SK-N-SH (cell line): ENCODE measurements at regions not wholly inside any gene's neighbourhood (a gene's known extent, or its start where the extent isn't known, plus 50 kb on each side); places are given as distances from the start of the nearest gene placed in this dataset.

Experiments
- CTCF ChIA-PET: fragments of 300-600, 350-600 bp; formaldehyde crosslinking; extraction: SDS; loops from one replicate; lab custom pipeline; 2021; lab: Yijun Ruan, JAX
- POLR2A ChIA-PET: fragments of 350-600 bp; sonication (Branson Sonifier 250); formaldehyde crosslinking; extraction: SDS; loops from one replicate; lab custom pipeline; 2020; ENCODE audit warnings: antibody characterized with exemption, inconsistent platforms; lab: Yijun Ruan, JAX
- DNase-seq: peaks from one replicate; pipeline ENCODE4 v3.0.0; 2012
- H2AFZ ChIP-seq: fragments of 200-600 bp; sonication (generic); 2 replicates; pipeline ENCODE4 v1.8.1; 2016; ENCODE audit warnings: antibody characterized with exemption, mild to moderate bottlenecking, low read depth
- H3F3A ChIP-seq: fragments of 200-600 bp; sonication (generic); replicated peaks from 2 replicates; pipeline ENCODE3; 2016; ENCODE audit warnings: antibody characterized with exemption, mild to moderate bottlenecking; ENCODE audit not compliant: insufficient read depth
- H3K27ac ChIP-seq, 2 experiments: fragments of 200-500 bp in 1 of 2; fragments of 200-600 bp in 1 of 2; sonication (Bioruptor generic) in 1 of 2; sonication (generic), shearing (Covaris generic) in 1 of 2; 2 replicates each; pipeline versions ENCODE4 v1.5.1 to v1.6.1; 2014 to 2016; ENCODE audit warnings: low read depth in 2 of 2, inconsistent platforms in 1 of 2, low read length in 1 of 2, mild to moderate bottlenecking in 1 of 2, mixed read lengths in 1 of 2
- H3K27me3 ChIP-seq: fragments of 200-600 bp; sonication (generic), shearing (Covaris generic); 2 replicates; pipeline ENCODE4 v1.6.1; 2016; ENCODE audit warnings: mixed run types; ENCODE audit not compliant: insufficient read depth
- H3K36me3 ChIP-seq, 2 experiments: fragments of 200-500 bp in 1 of 2; fragments of 200-600 bp in 1 of 2; sonication (Bioruptor generic) in 1 of 2; sonication (generic) in 1 of 2; replicated peaks in 1 of 2; 2 replicates each; pipeline versions ENCODE3 to v1.5.1; 2014 to 2016; ENCODE audit warnings: low read length in 1 of 2, mild to moderate bottlenecking in 1 of 2; ENCODE audit not compliant: insufficient read depth in 2 of 2, control insufficient read depth in 1 of 2
- H3K4me1 ChIP-seq, 2 experiments: fragments of 200-500 bp in 1 of 2; fragments of 200-600 bp in 1 of 2; sonication (Bioruptor generic) in 1 of 2; sonication (generic), shearing (Covaris generic) in 1 of 2; 2 replicates each; pipeline versions ENCODE4 v1.5.1 to v1.6.1; 2014 to 2016; ENCODE audit warnings: low read depth in 1 of 2, low read length in 1 of 2, mixed run types in 1 of 2; ENCODE audit not compliant: insufficient read depth in 2 of 2, control insufficient read depth in 1 of 2
- H3K4me2 ChIP-seq: fragments of 200-600 bp; sonication (generic), shearing (Covaris generic); 2 replicates; pipeline ENCODE4 v1.6.1; 2017; ENCODE audit warnings: mixed run types
- H3K4me3 ChIP-seq, 2 experiments: fragments of 200-500 bp in 1 of 2; fragments of 200-600 bp in 1 of 2; sonication (Bioruptor generic) in 1 of 2; sonication (generic), shearing (Covaris generic) in 1 of 2; 2 replicates each; pipeline versions ENCODE4 v1.5.1 to v1.8.1; 2014 to 2016; ENCODE audit warnings: low read depth in 2 of 2, inconsistent platforms in 1 of 2, low read length in 1 of 2, mild to moderate bottlenecking in 1 of 2, mixed read lengths in 1 of 2, moderate library complexity in 1 of 2
- H3K79me2 ChIP-seq: fragments of 200-600 bp; sonication (generic); 2 replicates; pipeline ENCODE4 v1.8.1; 2017; ENCODE audit warnings: mild to moderate bottlenecking; ENCODE audit not compliant: insufficient read depth
- H3K9ac ChIP-seq: fragments of 200-600 bp; sonication (generic); 2 replicates; pipeline ENCODE4 v1.6.1; 2017; ENCODE audit warnings: mixed run types
- H3K9me2 ChIP-seq: fragments of 200-600 bp; sonication (generic); 2 replicates; pipeline ENCODE4 v1.6.1; 2017; ENCODE audit warnings: mixed run types
- H3K9me3 ChIP-seq: fragments of 200-600 bp; sonication (generic); 2 replicates; pipeline ENCODE4 v1.6.1; 2017; ENCODE audit warnings: mixed run types, mild to moderate bottlenecking, moderate library complexity
- H4K20me1 ChIP-seq: fragments of 200-600 bp; sonication (generic); 2 replicates; pipeline ENCODE4 v1.6.1; 2017; ENCODE audit warnings: mild to moderate bottlenecking, mixed run types; ENCODE audit not compliant: insufficient read depth
- FOSL2 ChIP-seq: IDR thresholded peaks from 2 replicates; pipeline ENCODE4 v1.4.0; 2012; ENCODE audit warnings: low read depth, mild to moderate bottlenecking, moderate library complexity, borderline replicate concordance
- MEF2A ChIP-seq: IDR thresholded peaks from 2 replicates; pipeline ENCODE4 v1.4.0; 2012; ENCODE audit warnings: low read depth, borderline replicate concordance
- POLR2AphosphoS5 ChIP-seq: IDR thresholded peaks from 2 replicates; pipeline ENCODE4 v1.6.1; 2012; ENCODE audit warnings: low read depth, low read length
- RCOR1 ChIP-seq: fragments of 150-350 bp; IDR thresholded peaks from 2 replicates; pipeline ENCODE4 v1.6.1; 2017; ENCODE audit warnings: antibody characterized with exemption, low read length
- TAF1 ChIP-seq: IDR thresholded peaks from 2 replicates; pipeline ENCODE4 v1.6.1; 2012; ENCODE audit warnings: low read depth, mild to moderate bottlenecking, low read length, moderate library complexity, borderline replicate concordance
- TCF12 ChIP-seq: IDR thresholded peaks from 2 replicates; pipeline ENCODE4 v1.4.0; 2012
- TEAD4 ChIP-seq: IDR thresholded peaks from 2 replicates; pipeline ENCODE4 v1.4.0; 2012; ENCODE audit warnings: mild to moderate bottlenecking, borderline replicate concordance; ENCODE audit not compliant: insufficient read depth
- WGBS: methylation state at CpG from one replicate; pipeline ENCODE4 v1.1.6; 2017; ENCODE audit warnings: low lambda C conversion rate; 5-methylcytosine and 5-hydroxymethylcytosine counted together
- TF ChIP-seq, protein P1 (sequence below): IDR thresholded peaks from 2 replicates; pipeline ENCODE4 v1.4.0; 2012; ENCODE audit warnings: low read depth
- TF ChIP-seq, protein P2 (sequence below): IDR thresholded peaks from 2 replicates; pipeline ENCODE4 v1.4.0; 2012; ENCODE audit warnings: low read depth, borderline replicate concordance
- TF ChIP-seq, protein P3 (sequence below): IDR thresholded peaks from 2 replicates; pipeline ENCODE4 v1.4.0; 2012; ENCODE audit warnings: low read depth, borderline replicate concordance
- TF ChIP-seq, protein P4 (sequence below): fragments of 150-350 bp; IDR thresholded peaks from 2 replicates; pipeline ENCODE4 v1.6.1; 2016; ENCODE audit warnings: mild to moderate bottlenecking, low read depth, low read length

DNA sequence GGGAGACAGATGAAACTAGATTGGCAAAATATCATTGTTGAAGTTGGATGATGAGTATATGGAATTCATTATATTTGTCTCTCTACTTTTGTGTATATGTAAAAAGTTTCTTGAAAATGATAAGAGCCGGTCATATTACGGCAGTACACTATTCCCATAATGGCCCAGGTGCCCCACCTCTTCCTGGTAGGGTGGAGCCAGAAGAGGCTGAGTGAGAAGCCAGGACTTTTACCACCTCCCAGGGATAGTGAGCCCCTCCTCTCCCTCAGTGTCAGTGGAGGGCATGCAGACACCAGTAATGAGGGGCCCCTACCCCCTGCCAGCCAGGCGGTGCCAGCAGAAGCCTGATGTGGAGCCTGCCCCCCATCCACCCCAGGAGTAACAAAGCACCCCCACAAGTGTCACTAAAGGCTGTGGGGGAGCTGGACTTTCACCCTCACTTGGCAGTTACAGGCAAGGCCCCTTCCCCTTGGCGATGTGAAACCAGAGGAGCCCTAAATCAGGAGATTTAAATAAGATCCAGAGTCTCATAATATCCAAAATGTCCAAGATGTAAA is 198.9 kb upstream of the RBBP8 start:
- Histone ChIP-seq H3K9me2 (no peaks in the 10 kb centered on the region), H3K9me3 (no peaks in the 10 kb centered on the region), H3K27me3 (peaks cover 18% of the 10 kb centered on the region; the same call in 1 of the 2 replicates), H3K36me3 (no peaks in the 10 kb centered on the region), H3K4me2 (no peak overlapping the region), H4K20me1 (no peaks in the 10 kb centered on the region), H3K79me2 (no peaks in the 10 kb centered on the region), H3K27ac (no peak overlapping the region), H3K9ac (no peak overlapping the region), H3K4me1 (no peaks in the 10 kb centered on the region), H3F3A (no peaks in the 10 kb centered on the region), H3K4me3 (no peak overlapping the region), H2AFZ (no peak overlapping the region)
- TF ChIP-seq TCF12: no peak
- TF ChIP-seq, protein P1, sequence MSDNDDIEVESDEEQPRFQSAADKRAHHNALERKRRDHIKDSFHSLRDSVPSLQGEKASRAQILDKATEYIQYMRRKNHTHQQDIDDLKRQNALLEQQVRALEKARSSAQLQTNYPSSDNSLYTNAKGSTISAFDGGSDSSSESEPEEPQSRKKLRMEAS: no peak
- TF ChIP-seq, protein P2, sequence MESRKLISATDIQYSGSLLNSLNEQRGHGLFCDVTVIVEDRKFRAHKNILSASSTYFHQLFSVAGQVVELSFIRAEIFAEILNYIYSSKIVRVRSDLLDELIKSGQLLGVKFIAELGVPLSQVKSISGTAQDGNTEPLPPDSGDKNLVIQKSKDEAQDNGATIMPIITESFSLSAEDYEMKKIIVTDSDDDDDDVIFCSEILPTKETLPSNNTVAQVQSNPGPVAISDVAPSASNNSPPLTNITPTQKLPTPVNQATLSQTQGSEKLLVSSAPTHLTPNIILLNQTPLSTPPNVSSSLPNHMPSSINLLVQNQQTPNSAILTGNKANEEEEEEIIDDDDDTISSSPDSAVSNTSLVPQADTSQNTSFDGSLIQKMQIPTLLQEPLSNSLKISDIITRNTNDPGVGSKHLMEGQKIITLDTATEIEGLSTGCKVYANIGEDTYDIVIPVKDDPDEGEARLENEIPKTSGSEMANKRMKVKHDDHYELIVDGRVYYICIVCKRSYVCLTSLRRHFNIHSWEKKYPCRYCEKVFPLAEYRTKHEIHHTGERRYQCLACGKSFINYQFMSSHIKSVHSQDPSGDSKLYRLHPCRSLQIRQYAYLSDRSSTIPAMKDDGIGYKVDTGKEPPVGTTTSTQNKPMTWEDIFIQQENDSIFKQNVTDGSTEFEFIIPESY: no peak
- TF ChIP-seq, protein P3, sequence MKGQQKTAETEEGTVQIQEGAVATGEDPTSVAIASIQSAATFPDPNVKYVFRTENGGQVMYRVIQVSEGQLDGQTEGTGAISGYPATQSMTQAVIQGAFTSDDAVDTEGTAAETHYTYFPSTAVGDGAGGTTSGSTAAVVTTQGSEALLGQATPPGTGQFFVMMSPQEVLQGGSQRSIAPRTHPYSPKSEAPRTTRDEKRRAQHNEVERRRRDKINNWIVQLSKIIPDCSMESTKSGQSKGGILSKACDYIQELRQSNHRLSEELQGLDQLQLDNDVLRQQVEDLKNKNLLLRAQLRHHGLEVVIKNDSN: no peak
- TF ChIP-seq POLR2AphosphoS5: no peak
- TF ChIP-seq TEAD4: no peak
- TF ChIP-seq RCOR1: no peak
- no peak for TF ChIP-seq FOSL2
- TF ChIP-seq, protein P4, sequence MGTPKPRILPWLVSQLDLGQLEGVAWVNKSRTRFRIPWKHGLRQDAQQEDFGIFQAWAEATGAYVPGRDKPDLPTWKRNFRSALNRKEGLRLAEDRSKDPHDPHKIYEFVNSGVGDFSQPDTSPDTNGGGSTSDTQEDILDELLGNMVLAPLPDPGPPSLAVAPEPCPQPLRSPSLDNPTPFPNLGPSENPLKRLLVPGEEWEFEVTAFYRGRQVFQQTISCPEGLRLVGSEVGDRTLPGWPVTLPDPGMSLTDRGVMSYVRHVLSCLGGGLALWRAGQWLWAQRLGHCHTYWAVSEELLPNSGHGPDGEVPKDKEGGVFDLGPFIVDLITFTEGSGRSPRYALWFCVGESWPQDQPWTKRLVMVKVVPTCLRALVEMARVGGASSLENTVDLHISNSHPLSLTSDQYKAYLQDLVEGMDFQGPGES: no peak
- TF ChIP-seq MEF2A: no peak
- DNase-seq: no peak
- ChIA-PET CTCF (no interaction called here), POLR2A (no interaction called here)
- WGBS: 25% methylated on average over 4 of the region's 4 CpGs

DNA sequence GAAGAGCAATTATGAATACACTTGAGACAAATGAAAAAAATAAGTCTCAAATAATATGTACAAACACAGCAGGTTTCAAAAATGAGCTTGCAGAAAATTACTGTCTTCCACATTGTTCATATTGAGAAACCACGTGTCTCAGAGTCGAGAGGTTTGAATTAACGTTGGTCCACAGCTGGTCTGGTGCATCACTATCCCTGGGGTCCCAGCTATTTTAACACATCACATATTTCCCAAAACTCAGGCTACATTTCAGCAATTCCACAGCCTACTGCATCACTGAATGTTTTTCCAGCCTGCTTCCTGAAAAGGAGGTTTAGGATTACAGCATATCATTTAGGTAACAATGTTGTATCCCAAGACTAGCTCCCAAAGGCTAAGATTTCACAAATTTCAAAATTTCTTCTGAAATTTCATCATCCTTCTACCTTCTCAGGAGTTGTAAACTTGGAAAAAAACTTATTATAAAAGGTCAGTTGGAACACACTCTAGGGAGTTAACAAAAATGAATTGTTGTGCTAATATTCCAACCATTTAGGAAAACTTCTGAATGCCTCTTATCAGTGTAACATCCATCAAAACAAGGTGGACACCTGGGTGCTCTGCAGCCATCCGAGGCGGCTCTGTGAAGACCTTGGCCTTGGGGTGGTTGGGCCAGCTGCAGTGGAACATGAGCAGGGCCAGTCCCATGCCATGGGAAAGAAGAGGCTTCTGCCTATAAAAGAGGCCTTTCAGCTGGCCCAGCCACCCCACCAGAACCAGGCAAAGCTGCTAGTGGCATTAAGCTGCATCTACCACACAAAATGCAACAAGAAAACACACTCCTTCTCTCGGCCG is 198.1 kb upstream of the RBBP8 start:
- CTCF ChIA-PET: no interaction called here
- no peak overlapping the region for H2AFZ ChIP-seq

More for the DNA sequence above, 198.1 kb upstream of the RBBP8 start:
- WGBS: 32% methylated on average over 6 of the region's 7 CpGs
- Histone ChIP-seq H3K9me2 (no peaks in the 10 kb centered on the region), H3K4me2 (no peak overlapping the region), H3K79me2 (no peaks in the 10 kb centered on the region), H3K27ac (no peak overlapping the region), H4K20me1 (no peaks in the 10 kb centered on the region), H3K36me3 (no peaks in the 10 kb centered on the region), H3F3A (no peaks in the 10 kb centered on the region), H3K27me3 (peaks cover 10% of the 10 kb centered on the region; the same call in 1 of the 2 replicates), H3K9me3 (no peaks in the 10 kb centered on the region), H3K4me1 (no peaks in the 10 kb centered on the region), H3K4me3 (no peak overlapping the region), H3K9ac (no peak overlapping the region)
- no peak for TF ChIP-seq TAF1
- POLR2A ChIA-PET: no interaction called here
- no peak for DNase-seq
